IMR-90 (cell line): ENCODE measurements at regions not wholly inside any gene's neighbourhood (a gene's known extent, or its start where the extent isn't known, plus 50 kb on each side); places are given as distances from the start of the nearest gene placed in this dataset.

Source experiments
- BHLHE40 ChIP-seq: fragments of 150-350 bp; IDR thresholded peaks from 2 replicates; pipeline ENCODE4 v1.6.1; 2016; ENCODE audit warnings: mild to moderate bottlenecking, low read depth, low read length
- CEBPB ChIP-seq: IDR thresholded peaks from 2 replicates; pipeline ENCODE4 v1.6.1; 2012; ENCODE audit warnings: low read depth, low read length, improper control_type of control experiment
- CTCF ChIP-seq: conservative IDR thresholded peaks from 2 replicates; pipeline ENCODE4 v1.5.1; 2012; ENCODE audit warnings: mild to moderate bottlenecking, low read depth, low read length, improper control_type of control experiment
- FOS ChIP-seq: fragments of 150-350 bp; IDR thresholded peaks from 2 replicates; pipeline ENCODE4 v1.6.1; 2016; ENCODE audit warnings: low read depth, low read length
- MAFK ChIP-seq: IDR thresholded peaks from 2 replicates; pipeline ENCODE4 v1.6.1; 2012; ENCODE audit warnings: low read depth, low read length, improper control_type of control experiment
- MXI1 ChIP-seq: IDR thresholded peaks from 2 replicates; pipeline ENCODE4 v1.6.1; 2012; ENCODE audit warnings: low read depth, mild to moderate bottlenecking, low read length, moderate library complexity, borderline replicate concordance
- POLR2A ChIP-seq: IDR thresholded peaks from 2 replicates; pipeline ENCODE4 v1.6.1; 2012; ENCODE audit warnings: mild to moderate bottlenecking, low read depth, low read length
- RAD21 ChIP-seq: IDR thresholded peaks from 2 replicates; pipeline ENCODE4 v1.6.1; 2012; ENCODE audit warnings: low read length, improper control_type of control experiment
- RFX5 ChIP-seq: IDR thresholded peaks from 2 replicates; pipeline ENCODE4 v1.8.0; 2012; ENCODE audit warnings: low read depth, mild to moderate bottlenecking, low read length, moderate library complexity
- SMC3 ChIP-seq: fragments of 150-350 bp; IDR thresholded peaks from 2 replicates; pipeline ENCODE4 v1.6.1; 2016; ENCODE audit warnings: low read depth, mild to moderate bottlenecking, antibody characterized with exemption, low read length, moderate library complexity
- USF2 ChIP-seq: fragments of 150-350 bp; IDR thresholded peaks from 2 replicates; pipeline ENCODE4 v1.6.1; 2017; ENCODE audit warnings: mild to moderate bottlenecking, antibody characterized with exemption, low read length, low read depth

GRCh38 chr5:174319551-174319950 lies 274.0 kb downstream of the NSG2 start:
- no peak for TF ChIP-seq CTCF
- TF ChIP-seq MXI1, result no peak
- no peak for TF ChIP-seq RAD21
- TF ChIP-seq POLR2A, result no peak
- no peak for TF ChIP-seq RFX5
- TF ChIP-seq USF2, result no peak
- TF ChIP-seq SMC3, result no peak
- no peak for TF ChIP-seq BHLHE40
- no peak for TF ChIP-seq MAFK
- TF ChIP-seq CEBPB, result no peak
- no peak for TF ChIP-seq FOS
